CD4-positive, alpha-beta T cell (primary cell): ENCODE measurements at regions not wholly inside any gene's neighbourhood (a gene's known extent, or its start where the extent isn't known, plus 50 kb on each side); places are given as distances from the start of the nearest gene placed in this dataset.
A peak's percentile ranks its signal among the peaks of the same experiment; 100 is the strongest.

Experiments
- ATAC-seq: fragments of 200-7000 bp; cut with Tn5 transposase; one replicate; pipeline ENCODE4 v1.10.0; 2022; ENCODE audit warnings: mild to moderate bottlenecking; ENCODE audit not compliant: poor library complexity
- CTCF ChIA-PET: fragments of 350-600 bp; sonication (Branson Sonifier 250); formaldehyde crosslinking; loops from one replicate; lab custom pipeline; 2021; ENCODE audit warnings: antibody characterized with exemption, inconsistent platforms; lab: Charles Lee
- POLR2A ChIA-PET: fragments of 350-600 bp; sonication (Branson Sonifier 250); formaldehyde crosslinking; loops from one replicate; lab custom pipeline; 2021; ENCODE audit warnings: antibody characterized with exemption, inconsistent platforms; lab: Charles Lee
- DNase-seq, 14 experiments: peaks; one replicate each; pipeline ENCODE4 v3.0.0-alpha.2; 2013 to 2020; ENCODE audit warnings: mixed read lengths in 2 of 14
- H3K27ac ChIP-seq, 2 donors: one replicate each; pipeline versions ENCODE4 v1.5.1 to v1.7.0; 2013; ENCODE audit warnings: low read length in 2 of 2, low read depth in 1 of 2, mild to moderate bottlenecking in 1 of 2
- H3K27me3 ChIP-seq, 2 experiments: 1 replicate in 1 of 2; 2 replicates in 1 of 2; pipeline versions ENCODE4 v1.6.1 to v1.7.0; 2013; ENCODE audit warnings: low read length in 2 of 2, control low read depth in 1 of 2, mild to moderate bottlenecking in 1 of 2, moderate library complexity in 1 of 2; ENCODE audit not compliant: insufficient read depth in 2 of 2, control insufficient read depth in 1 of 2
- H3K36me3 ChIP-seq: one replicate; pipeline ENCODE4 v1.6.1; 2013; ENCODE audit warnings: low read length, control low read depth; ENCODE audit not compliant: insufficient read depth
- H3K4me1 ChIP-seq: one replicate; pipeline ENCODE4 v1.6.1; 2013; ENCODE audit warnings: low read length, control low read depth; ENCODE audit not compliant: insufficient read depth
- H3K4me3 ChIP-seq: one replicate; pipeline ENCODE4 v1.5.1; 2013; ENCODE audit warnings: mild to moderate bottlenecking, low read length, moderate library complexity
- H3K9me3 ChIP-seq, 2 experiments: 1 replicate in 1 of 2; 2 replicates in 1 of 2; pipeline versions ENCODE4 v1.6.1 to v1.7.0; 2013; ENCODE audit warnings: low read length in 2 of 2, mild to moderate bottlenecking in 2 of 2, control low read depth in 1 of 2, moderate library complexity in 1 of 2; ENCODE audit not compliant: control insufficient read depth in 1 of 2, insufficient read depth in 1 of 2
- H3K27ac Mint-ChIP-seq: one replicate; pipeline ENCODE4 v1.8.0; 2020; ENCODE audit warnings: mixed read lengths
- H3K27me3 Mint-ChIP-seq: one replicate; pipeline ENCODE4 v1.8.0; 2021; ENCODE audit warnings: mixed read lengths
- H3K36me3 Mint-ChIP-seq: one replicate; pipeline ENCODE4 v1.8.0; 2021; ENCODE audit warnings: low read depth, mixed read lengths
- H3K4me1 Mint-ChIP-seq: one replicate; pipeline ENCODE4 v1.8.0; 2021; ENCODE audit warnings: low read depth, mixed read lengths
- H3K4me3 Mint-ChIP-seq: one replicate; pipeline ENCODE4 v1.8.0; 2020; ENCODE audit warnings: mild to moderate bottlenecking, mixed read lengths
- H3K9me3 Mint-ChIP-seq: one replicate; pipeline ENCODE4 v1.8.0; 2020; ENCODE audit warnings: mixed read lengths
- intact Hi-C, 2 experiments: fragments of 100-400 bp; cut with DNase I in 1 of 2; cut with micrococcal nuclease in 1 of 2; formaldehyde crosslinking; loops; one replicate each; pipeline versions ENCODE4 v1.15.1 to v1.9.0; 2023 to 2025; cut with DNase I, micrococcal nuclease
- TF ChIP-seq, protein P1 (sequence below): fragments of 200-600 bp; IDR thresholded peaks from one replicate; pipeline ENCODE4 v1.8.0; 2022; ENCODE audit warnings: antibody characterized with exemption, mild to moderate bottlenecking

DNA sequence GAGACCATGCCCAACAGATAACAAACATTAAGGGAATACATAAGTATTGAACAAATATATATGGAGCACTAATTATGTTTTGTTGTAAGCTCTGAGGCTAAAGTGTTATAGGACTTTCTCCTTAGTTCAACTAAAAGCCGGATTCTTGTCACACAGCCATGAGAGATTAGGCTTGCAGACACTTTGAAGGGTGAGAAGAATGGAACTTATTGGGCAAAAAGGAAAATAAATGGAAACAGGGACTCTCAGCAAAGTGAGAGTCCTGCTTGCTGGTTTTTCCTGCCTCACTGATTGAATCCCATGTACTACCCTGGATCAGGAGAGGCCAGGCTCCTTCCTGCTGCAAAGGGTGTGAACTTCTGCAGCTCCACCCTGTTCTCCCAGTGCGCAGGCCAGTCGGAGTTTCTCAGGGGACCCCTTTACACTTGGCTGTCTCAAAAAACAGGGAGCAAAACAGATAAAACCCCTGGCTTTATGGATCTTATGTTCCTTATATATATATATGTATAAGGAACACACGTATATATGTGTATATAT lies 77.1 kb upstream of the FUT8 start:
- CTCF ChIA-PET = interaction anchor here (1.6 kb wide), 1 partner anchor 34 kb away, joined by 4 read pairs; no protein-coding TSS in a partner anchor
- H3K36me3 Mint-ChIP-seq = no peaks in the 10 kb centered on the region
- no peak overlapping the region for H3K27ac Mint-ChIP-seq
- TF ChIP-seq, protein P1, sequence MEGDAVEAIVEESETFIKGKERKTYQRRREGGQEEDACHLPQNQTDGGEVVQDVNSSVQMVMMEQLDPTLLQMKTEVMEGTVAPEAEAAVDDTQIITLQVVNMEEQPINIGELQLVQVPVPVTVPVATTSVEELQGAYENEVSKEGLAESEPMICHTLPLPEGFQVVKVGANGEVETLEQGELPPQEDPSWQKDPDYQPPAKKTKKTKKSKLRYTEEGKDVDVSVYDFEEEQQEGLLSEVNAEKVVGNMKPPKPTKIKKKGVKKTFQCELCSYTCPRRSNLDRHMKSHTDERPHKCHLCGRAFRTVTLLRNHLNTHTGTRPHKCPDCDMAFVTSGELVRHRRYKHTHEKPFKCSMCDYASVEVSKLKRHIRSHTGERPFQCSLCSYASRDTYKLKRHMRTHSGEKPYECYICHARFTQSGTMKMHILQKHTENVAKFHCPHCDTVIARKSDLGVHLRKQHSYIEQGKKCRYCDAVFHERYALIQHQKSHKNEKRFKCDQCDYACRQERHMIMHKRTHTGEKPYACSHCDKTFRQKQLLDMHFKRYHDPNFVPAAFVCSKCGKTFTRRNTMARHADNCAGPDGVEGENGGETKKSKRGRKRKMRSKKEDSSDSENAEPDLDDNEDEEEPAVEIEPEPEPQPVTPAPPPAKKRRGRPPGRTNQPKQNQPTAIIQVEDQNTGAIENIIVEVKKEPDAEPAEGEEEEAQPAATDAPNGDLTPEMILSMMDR = no peak
- no peak for DNase-seq
- no peaks in the 10 kb centered on the region for H3K9me3 ChIP-seq
- ATAC-seq = no peak
- no peaks in the 10 kb centered on the region for H3K27me3 Mint-ChIP-seq
- no peak overlapping the region for H3K27ac ChIP-seq
- H3K4me1 Mint-ChIP-seq = peaks cover 38% of the 10 kb centered on the region
- H3K4me3 Mint-ChIP-seq = no peak overlapping the region
- no peaks in the 10 kb centered on the region for H3K27me3 ChIP-seq
- peaks cover 15% of the 10 kb centered on the region for H3K4me1 ChIP-seq
- H3K36me3 ChIP-seq = no peaks in the 10 kb centered on the region
- H3K4me3 ChIP-seq = no peak overlapping the region
- POLR2A ChIA-PET = interaction anchor here (1.1 kb wide), 2 partner anchors 14 to 76 kb away, joined by 3 read pairs; no protein-coding TSS in a partner anchor
- H3K9me3 Mint-ChIP-seq = no peaks in the 10 kb centered on the region
- intact Hi-C loops = no loop called here

DNA sequence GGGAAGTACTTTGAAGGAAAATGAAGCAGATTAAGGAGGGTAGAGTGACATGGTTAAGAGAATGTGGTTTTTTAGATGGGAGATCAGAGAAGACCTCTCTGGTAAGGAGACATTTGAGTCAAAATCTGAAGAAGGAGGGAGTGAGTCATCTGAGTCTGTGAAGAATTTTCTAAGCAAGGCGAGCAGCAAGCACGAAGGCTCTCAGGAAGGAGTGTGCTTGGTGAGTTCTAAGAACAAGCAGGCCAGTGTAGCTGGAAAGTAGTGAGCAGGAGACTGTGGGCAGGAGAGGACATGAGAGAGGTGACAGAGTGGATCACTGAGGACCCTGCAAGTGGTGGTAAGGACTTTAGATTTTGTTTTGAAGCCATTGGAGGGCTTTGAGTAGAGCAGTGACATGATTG lies 76.3 kb upstream of the FUT8 start:
- no peaks in the 10 kb centered on the region for H3K27me3 ChIP-seq
- CTCF ChIA-PET = interaction anchor here (1.6 kb wide), 1 partner anchor 35 kb away, joined by 4 read pairs; no protein-coding TSS in a partner anchor
- ATAC-seq = peak; percentile 57
- DNase-seq = peak in 3 of 14 experiments; percentile 7 to 46 (median 9)
- peaks cover 38% of the 10 kb centered on the region for H3K4me1 Mint-ChIP-seq
- no peaks in the 10 kb centered on the region for H3K9me3 Mint-ChIP-seq
- POLR2A ChIA-PET = interaction anchor here (1.1 kb wide), 1 partner anchor 44 kb away, joined by 3 read pairs; no protein-coding TSS in a partner anchor
- H3K36me3 Mint-ChIP-seq = no peaks in the 10 kb centered on the region
- H3K4me3 Mint-ChIP-seq = no peak overlapping the region
- H3K4me3 ChIP-seq = no peak overlapping the region
- H3K27ac ChIP-seq = no peak overlapping the region
- peak overlapping the region; percentile 6 for H3K27ac Mint-ChIP-seq
- H3K9me3 ChIP-seq = no peaks in the 10 kb centered on the region
- H3K27me3 Mint-ChIP-seq = no peaks in the 10 kb centered on the region
- TF ChIP-seq, protein P1 = no peak
- H3K36me3 ChIP-seq = no peaks in the 10 kb centered on the region
- intact Hi-C loops = no loop called here
- peaks cover 15% of the 10 kb centered on the region for H3K4me1 ChIP-seq

DNA sequence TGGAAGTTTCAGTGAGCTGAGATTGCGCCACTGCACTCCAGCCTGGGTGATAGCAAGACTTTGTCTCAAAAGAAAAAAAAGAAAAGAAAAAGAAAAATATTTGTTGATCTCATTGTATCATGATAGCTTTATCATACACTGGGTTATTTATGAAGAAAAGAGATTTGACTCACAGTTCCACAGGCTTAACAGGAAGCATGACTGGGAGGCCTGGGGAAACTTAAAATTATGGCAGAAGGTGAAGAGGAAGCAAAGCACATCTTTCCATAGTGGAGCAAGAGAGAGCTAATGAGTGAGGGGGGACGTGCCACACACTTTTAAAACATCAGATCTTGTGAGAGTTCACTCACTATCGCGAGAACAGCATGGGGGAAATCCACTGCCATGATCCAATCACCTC lies 72.7 kb upstream of the FUT8 start:
- Mint-ChIP-seq H3K4me1 (peaks cover 17% of the 10 kb centered on the region), H3K36me3 (no peaks in the 10 kb centered on the region), H3K9me3 (no peaks in the 10 kb centered on the region), H3K27ac (no peak overlapping the region), H3K4me3 (no peak overlapping the region), H3K27me3 (no peaks in the 10 kb centered on the region)
- CTCF ChIA-PET = no interaction called here
- H3K27ac ChIP-seq = no peak overlapping the region
- no peak for ATAC-seq
- no peaks in the 10 kb centered on the region for H3K27me3 ChIP-seq
- H3K36me3 ChIP-seq = no peaks in the 10 kb centered on the region
- DNase-seq = no peak
- TF ChIP-seq, protein P1 = no peak
- peaks cover 6% of the 10 kb centered on the region for H3K4me1 ChIP-seq
- H3K4me3 ChIP-seq = no peak overlapping the region
- intact Hi-C loops = no loop called here
- H3K9me3 ChIP-seq = no peaks in the 10 kb centered on the region
- POLR2A ChIA-PET = no interaction called here
